Lung microvascular endothelial cell (primary cell): ENCODE measurements at regions not wholly inside any gene's neighbourhood (a gene's known extent, or its start where the extent isn't known, plus 50 kb on each side); places are given as distances from the start of the nearest gene placed in this dataset.
"Not testable (repeated sequence)": the region's sequence is repeated elsewhere in the genome, so short reads cannot be mapped to it uniquely, and the experiment has no call there.

Experiments
- DNase-seq, 2 donors: peaks; one replicate each; pipeline versions ENCODE4 v3.0.0 to v3.0.0-alpha.2; 2010; ENCODE audit warnings: low read depth in 2 of 2

DNA sequence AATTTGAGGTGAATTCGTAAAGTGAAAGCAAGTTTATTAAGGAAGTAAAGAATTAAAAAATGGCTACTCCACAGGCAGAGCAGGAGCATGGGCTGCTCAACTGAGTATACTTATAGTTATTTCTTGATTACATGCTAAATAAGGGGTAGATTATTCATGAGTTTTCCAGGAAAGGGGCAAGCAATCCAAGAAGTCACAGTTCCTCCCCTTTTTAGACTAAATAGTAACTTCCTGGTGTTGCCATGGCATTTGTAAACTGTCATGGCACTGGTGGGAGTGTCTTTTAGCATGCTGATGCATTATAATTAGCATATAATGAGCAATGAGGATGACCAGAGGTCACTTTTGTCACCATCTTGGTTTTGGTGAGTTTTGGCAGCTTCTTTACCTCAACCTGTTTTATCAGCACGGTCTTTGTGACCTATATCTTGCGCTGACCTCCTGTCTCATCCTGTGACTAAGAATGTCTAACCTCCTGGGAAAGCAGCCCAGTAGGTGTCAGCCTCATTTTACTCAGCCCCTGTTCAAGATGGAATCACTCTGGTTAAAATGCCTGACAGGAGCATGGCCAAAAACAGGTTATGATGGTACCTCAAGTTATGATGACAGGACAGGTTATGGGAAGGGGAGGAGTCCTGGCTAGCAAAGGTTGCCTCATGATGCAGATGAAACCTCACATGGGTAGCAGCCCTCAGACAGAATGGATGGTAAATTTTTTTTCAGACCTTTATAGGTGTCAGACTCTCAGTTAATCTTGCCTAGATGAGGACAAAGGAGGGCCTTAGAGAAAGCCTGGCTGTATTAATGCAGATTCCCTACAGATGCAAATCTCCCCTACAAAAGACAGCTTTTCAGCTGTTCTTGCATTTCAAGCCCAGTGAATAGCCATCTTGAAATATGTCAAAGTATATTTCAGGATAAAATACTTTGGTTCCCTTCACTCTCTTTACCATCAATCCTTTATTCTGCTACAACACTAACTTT is 49.7 kb downstream of the SIPA1L2 start:
- no peak for DNase-seq

DNA sequence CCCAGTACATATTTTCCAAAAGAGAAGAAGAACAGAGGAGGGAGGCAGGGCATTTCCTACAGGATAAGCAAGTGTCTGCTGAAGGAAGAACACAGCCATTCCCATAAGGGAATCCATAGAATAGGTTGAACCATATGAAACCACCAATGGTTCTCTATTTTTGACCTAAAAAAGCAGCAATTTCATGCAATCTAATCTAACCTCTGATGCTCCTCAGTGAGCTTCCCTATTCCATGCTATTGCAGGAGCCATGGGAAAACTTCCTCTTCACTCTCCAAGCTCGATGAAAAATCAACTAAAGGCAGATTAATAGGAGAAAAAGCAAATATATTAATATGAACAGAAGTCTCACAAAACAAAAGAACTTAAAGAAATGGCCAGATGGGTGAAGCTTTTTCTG is 50.5 kb downstream of the SIPA1L2 start:
- DNase-seq = no peak

DNA sequence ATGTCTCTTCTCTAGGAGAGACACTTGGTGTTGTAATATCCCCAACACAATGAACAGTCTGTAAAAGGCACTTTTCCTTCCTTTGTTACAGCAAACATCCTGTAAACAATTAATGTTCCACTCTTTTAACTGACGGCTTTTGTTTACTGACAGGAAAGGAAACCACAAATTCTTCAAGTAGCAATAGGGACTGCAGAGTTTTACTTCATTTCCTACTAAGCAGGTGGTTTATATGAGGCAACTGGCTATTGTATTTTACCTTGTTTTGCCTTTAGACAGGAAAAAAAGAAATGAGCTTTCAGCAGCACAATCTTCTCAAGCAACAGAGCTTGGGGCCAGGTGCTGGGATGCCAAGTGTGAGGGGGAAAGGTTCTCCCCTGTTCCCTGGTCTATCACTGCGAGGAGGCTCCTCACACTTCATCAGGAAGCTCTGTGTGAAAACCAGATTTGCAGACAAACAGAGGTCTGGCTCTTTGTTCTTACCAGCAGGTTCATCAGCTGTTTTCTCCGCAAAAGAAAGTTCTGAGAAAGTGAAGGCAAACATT is 51.2 kb downstream of the SIPA1L2 start:
- DNase-seq = peak in 1 of 2 donors; percentile 88

DNA sequence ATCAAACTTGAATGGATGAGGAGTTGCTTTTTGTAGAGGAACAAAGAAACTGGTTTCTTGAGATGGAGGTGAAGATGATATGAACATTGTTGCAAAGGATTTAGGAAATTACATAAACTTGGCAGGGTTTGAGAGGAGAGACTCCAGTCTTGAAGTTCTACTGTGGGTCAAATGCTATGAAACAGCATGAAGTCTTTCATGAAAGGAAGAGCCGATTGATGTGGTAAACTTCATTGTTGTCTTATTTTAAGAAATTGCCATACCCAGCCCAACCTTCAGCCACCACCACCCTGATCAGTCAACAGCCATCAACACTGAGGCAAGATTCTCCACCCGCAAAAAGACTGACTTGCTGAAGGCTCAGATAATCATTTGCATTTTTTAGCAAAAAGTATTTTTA is 52.2 kb downstream of the SIPA1L2 start:
- DNase-seq = no peak

DNA sequence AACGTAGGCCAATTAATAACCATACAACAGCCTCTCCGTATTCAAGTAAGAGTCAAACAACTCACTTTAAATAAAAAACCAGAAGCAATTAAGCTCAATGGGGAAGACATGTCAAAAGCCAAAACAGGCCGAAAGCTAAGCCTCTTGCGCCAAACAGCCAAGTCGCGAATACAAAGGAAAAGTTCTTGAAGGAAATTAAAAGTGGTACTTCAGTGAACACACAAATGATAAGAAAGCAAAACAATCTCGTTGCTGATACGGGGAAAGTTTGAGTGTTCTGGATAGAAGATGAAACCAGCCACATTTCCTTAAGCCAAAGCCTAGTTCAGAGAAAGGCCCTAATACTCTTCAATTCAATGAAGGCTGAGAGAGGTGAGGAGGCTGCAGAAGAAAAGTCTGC is 53.4 kb downstream of the SIPA1L2 start:
- DNase-seq = no peak

DNA sequence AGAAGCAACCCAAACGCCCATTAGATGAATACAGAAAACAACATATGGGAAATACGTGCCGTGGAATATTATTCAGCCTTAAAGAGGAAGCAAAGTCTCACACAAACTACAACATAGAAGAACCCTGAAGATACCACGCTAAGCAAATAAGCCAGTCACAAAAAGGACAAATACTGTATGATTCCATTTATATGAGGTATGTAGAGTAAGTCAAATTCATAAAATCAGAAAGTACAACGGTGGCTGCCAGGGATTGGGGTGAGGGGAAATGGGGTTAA is 54.2 kb downstream of the SIPA1L2 start:
- no peak for DNase-seq

DNA sequence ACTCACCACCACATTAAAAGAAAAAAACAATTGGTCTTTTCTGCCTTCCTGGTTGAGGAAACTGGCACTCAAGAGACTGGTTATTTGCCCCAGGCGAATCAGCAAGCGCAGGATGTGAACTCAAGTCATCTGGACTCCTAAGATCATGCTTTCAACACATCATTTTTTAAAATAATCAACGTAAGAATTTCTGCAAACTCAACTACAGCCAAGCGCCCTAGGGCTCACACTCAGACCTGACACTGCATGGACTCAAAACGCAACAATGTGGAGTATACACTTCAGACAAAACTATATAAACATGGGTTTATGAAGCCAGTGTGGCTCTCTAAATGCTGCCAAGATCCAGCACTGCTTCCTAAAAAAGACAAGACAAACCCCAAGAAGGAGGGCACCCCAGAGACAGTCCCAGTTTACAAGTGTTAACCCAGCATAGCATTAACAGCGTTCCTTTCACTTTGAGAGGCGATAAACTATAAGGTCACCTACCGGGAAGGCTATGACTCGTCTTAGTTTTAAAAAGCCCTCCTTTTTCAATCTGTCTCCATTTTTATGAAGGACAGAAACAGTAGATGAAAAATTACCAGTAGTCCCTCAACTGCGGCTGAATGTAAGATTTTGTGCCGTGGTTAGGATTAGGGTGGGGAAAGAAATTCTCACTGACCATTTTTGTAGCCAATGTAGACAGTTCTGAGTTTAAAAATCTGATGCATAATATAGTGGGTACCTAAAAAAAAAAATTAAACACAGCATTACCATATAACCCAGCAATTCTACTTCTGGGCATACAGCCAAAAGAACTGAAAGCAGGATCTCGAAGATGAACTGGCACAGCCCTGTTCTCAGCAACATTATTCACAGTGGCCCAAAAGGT is 54.8 kb downstream of the SIPA1L2 start:
- DNase-seq = peak in 1 of 2 donors; percentile 71

DNA sequence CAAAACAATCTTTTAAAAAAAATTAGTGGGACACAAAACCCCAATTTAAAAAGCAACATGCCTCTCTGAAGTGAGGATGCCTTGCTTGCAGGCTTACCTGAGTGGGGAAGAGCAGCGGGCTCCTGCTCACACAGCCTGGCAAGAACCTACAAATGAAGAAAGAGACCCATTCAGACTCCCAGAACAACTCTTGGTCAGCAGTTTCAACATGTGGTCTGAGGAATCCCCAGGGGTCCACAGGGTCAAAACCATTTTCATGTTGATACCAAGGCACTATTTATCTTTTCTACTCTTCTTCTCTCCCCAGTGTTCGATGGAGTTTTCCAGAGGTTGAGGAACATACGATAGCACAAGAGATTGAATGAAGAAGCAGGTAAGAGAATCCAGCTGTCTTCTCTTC is 55.9 kb downstream of the SIPA1L2 start:
- no peak for DNase-seq

DNA sequence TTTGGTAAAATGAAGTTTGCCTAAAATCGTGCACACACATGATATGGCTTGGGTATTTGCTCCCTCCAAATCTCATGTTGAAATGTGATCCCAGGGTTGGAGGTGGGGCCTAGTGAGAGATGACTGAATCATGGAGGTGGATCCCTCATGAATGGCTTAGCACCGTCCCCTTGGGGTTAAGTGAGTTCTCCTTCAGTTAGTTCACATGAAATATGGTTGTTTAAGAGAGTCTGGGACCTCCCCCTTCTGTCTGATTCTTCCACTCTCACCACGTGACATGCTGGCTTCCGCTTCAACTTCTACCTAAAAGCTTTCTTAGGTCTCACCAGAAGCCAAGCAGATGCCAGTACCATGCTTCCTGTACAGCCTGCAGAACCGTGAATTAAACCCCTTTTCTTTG is 58.4 kb downstream of the SIPA1L2 start:
- DNase-seq = no peak

DNA sequence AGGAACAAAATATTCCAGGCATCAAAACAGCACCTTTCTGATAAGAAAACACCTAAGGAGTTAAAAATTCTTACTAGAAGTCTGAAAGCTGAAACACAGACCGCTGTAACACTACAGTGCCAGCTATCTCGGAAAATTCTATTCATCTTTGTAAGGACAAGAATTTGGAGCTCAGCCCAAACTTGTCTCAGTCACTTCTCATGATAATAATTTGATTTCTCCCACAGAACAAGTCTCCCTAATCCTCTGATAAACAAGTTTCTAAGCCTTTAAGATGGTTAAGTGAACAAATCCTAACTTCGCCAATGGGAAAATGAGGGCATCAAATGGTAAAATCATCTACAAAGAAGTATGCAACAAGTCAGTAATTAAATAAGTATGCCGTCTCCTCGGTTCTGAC is 59.9 kb downstream of the SIPA1L2 start:
- DNase-seq = peak in 1 of 2 donors; percentile 28

DNA sequence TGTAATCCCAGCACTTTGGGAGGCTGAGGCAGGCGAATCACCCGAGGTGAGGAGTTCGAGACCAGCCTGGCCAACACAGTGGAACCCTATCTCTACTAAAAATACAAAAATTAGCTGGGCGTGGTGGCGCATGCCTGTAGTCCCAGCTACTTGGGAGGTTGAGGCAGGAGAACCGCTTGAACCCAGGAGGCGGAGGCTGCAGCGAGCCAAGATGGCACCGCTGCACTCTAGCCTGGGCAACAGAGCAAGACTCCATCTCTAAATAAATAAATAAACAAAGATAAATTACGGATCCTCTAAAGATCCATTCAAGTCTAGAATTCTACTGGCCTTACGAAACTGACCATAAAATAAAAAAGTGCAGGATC is 60.4 kb downstream of the SIPA1L2 start:
- not testable (repeated sequence) for DNase-seq

DNA sequence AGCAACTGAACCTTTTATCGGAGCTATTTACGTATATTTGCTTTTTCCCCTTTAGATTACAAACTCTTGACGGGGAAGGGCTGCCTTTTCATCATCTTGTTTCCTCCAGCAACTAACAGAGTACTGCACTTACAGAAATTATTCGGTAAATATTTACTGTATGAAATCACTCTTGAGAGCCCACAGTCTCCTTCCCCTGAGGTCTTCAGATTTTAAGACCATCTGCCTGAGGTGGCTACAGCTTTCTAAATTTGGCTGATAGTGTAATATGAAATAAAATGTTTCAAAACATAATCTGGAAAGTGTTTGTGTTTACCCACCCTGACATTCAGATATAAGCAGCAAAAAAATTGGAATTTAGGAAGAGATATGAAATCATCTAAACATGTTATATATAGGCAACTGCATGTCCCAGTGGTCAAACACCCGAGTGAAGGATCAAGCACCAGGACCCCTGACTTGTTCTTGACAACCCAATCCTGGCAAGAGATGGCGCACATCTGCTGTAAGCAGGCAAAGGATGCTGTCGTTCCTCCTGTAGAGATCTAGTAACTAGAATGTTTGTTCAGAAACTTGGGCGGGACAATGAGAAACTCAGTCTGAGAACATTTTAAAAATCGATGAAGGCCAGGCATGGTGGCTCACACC is 60.9 kb downstream of the SIPA1L2 start:
- DNase-seq = no peak

DNA sequence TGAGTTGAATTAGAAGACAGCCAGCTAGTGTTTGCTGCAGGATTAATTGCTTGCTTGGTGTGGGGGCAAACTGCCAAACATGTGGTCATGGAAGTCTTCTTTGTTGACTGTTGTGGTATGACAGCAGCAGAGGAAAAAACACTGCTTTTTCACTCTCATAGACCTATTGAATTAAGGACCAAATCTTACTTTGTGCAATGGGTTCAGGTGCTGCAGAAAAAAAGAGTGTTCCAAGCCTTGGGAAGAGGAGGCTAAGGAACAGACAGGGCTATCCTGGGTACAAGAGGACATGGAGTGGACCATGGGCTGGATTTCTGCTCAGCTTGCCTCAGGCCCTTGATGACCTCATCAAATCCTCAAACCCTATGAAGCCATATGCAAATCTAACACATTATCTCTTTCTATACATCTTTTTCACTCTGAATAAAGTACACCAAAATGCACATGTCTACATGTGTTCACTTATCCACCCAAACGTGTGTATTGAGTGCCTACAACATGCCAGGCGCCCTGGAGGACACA is 61.5 kb downstream of the SIPA1L2 start:
- DNase-seq = no peak

DNA sequence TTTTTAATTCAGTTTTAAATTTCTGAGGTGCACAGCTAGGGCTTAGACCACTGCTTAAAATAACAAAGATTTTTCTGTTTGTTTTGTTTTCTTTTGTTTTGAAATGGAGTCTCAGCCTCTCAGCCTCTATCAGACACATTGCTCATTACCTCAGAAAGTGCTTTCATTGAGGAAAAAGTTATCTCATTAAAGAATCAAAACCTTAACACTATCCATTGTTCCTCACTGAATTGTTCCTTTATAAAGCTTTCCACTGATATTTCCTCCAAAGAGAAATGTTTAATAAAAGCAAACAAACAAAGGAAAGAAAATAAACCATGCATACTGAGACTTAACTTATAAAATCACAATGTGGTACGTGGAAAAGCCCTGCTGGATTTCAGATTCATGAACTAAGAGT is 63.8 kb downstream of the SIPA1L2 start:
- no peak for DNase-seq

DNA sequence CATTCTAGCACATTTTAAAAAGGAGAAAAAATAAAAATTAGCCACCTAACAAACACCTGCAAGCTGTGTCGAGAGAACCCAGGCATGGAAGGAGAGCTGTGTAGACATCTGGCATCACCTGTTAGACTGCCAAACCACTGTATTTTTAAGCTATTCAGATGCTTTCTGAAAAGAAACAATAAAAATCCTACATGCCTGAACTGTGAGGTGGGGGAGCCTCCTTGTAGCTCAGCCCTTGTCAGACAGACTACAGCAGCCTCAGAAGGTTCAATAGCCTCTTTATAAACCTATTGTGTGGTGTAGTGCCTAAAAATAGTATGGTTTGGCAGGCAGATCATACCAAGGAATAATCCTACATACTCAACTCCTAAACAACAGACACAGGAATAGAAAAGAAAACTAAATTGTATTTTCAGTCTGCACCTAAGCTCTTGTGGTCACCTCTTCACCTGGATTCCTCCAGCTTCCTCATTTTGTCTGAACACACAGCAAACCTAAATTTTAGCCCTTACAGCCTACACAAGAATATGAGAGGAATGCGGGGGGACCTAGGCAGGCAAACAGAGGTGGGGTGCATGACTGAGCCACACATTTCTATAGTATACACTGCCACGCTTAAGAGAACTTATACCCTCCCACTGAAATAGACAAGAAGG is 67.0 kb downstream of the SIPA1L2 start:
- no peak for DNase-seq

DNA sequence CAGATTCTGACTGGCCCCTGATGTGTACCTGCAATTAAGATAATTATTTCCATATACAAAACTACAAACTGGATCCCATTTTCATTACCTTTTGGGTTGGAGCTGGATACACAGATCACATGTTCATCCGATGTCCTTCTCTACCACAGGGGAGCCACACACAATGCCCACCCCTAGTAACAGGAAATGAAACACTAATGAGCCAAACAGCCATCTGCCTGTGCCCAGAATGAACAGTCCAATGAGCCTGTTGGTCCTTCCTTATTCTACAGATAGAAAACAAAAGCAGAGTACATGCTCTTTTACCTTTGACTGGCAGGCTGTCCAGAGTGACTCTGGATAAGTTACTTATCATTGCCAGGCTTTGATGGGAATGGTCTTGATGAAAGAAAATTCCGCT is 68.6 kb downstream of the SIPA1L2 start:
- no peak for DNase-seq

DNA sequence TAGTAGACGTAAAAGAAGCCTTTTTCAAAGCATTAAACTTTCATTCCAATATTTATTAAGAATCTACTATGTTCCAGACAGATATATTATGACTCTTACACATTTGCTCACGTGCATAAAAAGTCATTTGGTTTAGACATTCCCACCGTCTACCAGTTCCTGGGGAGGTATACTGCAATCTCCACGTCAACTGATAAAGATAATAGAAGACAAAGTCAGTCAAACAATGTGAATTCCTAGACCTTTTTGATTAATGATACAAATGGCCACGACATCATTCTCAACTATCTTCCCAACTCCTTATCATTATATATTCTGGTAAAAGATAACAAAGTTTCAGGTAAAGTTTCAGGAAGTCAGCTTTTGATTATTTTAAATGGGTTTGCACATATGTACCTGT is 69.0 kb downstream of the SIPA1L2 start:
- DNase-seq = no peak

DNA sequence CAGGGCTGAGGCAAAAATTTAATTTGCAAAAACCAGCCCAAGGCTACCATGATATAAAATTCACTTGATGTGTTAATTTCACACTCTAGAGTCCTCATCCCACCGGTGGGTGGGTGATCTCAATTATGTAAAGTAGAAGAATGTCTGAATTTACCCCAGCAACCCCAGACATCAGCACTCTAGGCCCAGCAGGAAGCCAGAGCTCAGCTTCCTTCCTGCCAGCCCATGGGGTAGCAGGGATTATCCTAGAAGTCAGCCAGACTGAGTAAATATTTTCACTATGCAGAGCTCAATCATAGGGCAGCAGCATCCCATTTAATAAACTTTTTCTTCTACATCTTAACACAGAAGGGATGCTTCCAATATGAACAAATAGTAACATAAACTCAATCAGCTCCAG is 71.0 kb downstream of the SIPA1L2 start:
- peak; percentile 48 to 66 for DNase-seq

DNA sequence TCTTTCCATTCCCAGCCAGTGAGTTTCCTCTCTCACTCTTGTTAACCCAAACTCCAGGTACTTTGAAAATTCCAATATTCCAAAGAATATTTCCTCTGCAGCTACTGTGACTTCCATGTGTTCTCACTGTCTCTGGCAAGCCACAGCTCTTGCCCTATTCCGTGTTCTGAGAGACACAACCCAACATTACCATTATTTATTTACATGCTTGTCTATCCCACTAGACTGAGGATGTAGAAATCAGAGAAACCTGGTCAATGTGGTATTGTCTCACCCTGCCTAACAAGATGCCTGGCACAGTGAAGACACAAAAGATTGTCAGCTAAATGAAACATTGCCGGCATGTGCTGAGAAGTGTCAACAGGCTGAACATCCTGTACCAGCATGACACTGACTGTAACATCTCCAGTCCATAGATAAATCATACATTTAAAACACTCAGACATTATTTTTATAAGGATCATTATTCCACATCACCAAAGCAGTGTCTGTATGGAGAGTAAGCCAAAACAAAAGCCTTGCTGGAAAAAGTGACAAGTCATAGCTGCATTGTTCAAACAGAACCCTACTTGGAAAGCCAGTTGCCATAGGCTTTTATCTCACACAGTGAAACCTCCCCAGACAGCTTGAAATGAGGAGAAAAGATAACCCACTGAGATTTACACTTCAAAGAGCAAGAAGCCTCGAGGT is 72.3 kb downstream of the SIPA1L2 start:
- peak in 1 of 2 donors; percentile 63 for DNase-seq

DNA sequence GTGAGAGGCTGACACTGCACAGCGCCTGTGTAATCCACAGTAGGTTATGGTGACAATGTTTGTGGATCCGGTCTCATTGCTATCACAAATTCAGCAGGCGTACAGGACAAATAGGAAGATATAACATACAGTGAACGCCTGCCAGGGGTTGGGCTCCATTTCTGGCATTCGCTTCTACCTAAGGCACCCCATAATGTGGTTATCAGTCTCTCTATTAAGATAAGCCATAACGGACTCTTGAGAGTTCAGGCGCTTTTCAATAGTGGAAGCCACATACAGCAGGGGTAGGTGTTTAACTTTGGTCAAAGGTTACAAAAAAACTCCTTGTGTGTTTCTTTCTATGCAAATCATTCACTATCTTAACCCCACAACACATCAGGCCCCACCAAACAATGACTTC is 72.8 kb downstream of the SIPA1L2 start:
- DNase-seq = no peak

DNA sequence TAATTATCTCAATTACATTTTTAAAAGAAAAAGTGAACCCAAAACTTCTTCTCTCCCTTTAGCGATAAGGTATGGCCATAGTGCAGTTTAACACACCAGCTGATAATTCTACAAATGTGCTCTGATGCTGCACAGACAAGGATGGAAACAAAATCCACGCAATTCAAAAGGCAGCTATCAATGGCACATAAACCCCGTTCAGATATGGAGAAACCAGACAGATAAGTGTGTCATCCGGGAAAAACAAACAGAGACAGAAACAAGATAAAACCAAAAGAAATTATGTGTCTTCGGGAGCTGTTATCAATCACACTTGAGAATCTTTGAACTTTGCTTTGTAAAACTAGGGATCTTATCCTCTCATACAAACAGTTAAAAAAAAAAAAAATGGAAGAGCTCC is 73.6 kb downstream of the SIPA1L2 start:
- DNase-seq = no peak
